HEK293 (cell line): ENCODE measurements at regions not wholly inside any gene's neighbourhood (a gene's known extent, or its start where the extent isn't known, plus 50 kb on each side); places are given as distances from the start of the nearest gene placed in this dataset.

ENCODE experiments used
- CTCF ChIA-PET: fragments of 350-600 bp; formaldehyde crosslinking; extraction: SDS; loops from one replicate; lab custom pipeline; 2021; ENCODE audit warnings: antibody characterized with exemption; lab: Yijun Ruan, JAX
- POLR2A ChIA-PET: fragments of 300-600 bp; formaldehyde crosslinking; extraction: SDS; loops from one replicate; lab custom pipeline; 2020; ENCODE audit warnings: antibody characterized with exemption, inconsistent platforms; lab: Yijun Ruan, JAX
- H3K27ac ChIP-seq: fragments of 200-500 bp; sonication (Bioruptor generic); 2 replicates; pipeline ENCODE4 v1.5.1; 2014; ENCODE audit warnings: low read depth, low read length, control low read depth, inconsistent platforms; ENCODE audit errors: extremely low read depth
- H3K36me3 ChIP-seq, 2 experiments: fragments of 200-500 bp in 1 of 2; sonication (Bioruptor generic) in 1 of 2; 1 replicate in 1 of 2; 2 replicates in 1 of 2; pipeline ENCODE4 v1.5.1; 2014 to 2017; ENCODE audit warnings: inconsistent platforms in 2 of 2, low read length in 2 of 2; ENCODE audit not compliant: control insufficient read depth in 2 of 2, insufficient read depth in 1 of 2
- H3K4me1 ChIP-seq: fragments of 200-500 bp; sonication (Bioruptor generic); 2 replicates; pipeline ENCODE4 v1.5.1; 2014; ENCODE audit warnings: mild to moderate bottlenecking, low read length, inconsistent platforms; ENCODE audit not compliant: control insufficient read depth, insufficient read depth
- H3K4me3 ChIP-seq: 2 replicates; pipeline ENCODE4 v1.5.1; 2011; ENCODE audit warnings: low read depth, mild to moderate bottlenecking, control low read depth, low read length, moderate library complexity
- H3K9me3 ChIP-seq: fragments of 200-500 bp; sonication (Bioruptor generic); 2 replicates; pipeline ENCODE4 v1.5.1; 2014; ENCODE audit warnings: low read depth, low read length, inconsistent platforms; ENCODE audit not compliant: control insufficient read depth, insufficient read depth
- HOXC10 ChIP-seq: sonication (generic); formaldehyde crosslinking; IDR thresholded peaks from 2 replicates; pipeline ENCODE4 v1.8.1; 2023; ENCODE audit warnings: mild to moderate bottlenecking, missing genetic modification reagents
- IKZF3 ChIP-seq: fragments of 450-650 bp; IDR thresholded peaks from 2 replicates; pipeline ENCODE4 v1.5.0; 2018; ENCODE audit warnings: missing biosample characterization, mild to moderate bottlenecking, missing genetic modification characterization, moderate library complexity
- KLF9 ChIP-seq: fragments of 450-650 bp; formaldehyde crosslinking; IDR thresholded peaks from 2 replicates; pipeline ENCODE4 v1.5.1; 2016; ENCODE audit warnings: missing biosample characterization, missing genetic modification characterization, low read depth
- MZF1 ChIP-seq: fragments of 450-650 bp; formaldehyde crosslinking; IDR thresholded peaks from 2 replicates; pipeline ENCODE4 v1.5.1; 2017; ENCODE audit warnings: missing biosample characterization, missing genetic modification characterization, borderline replicate concordance
- SETDB1 ChIP-seq: IDR thresholded peaks from one replicate; pipeline ENCODE4 v1.6.1; 2017; ENCODE audit warnings: mild to moderate bottlenecking, low read length, moderate library complexity, mixed read lengths; ENCODE audit not compliant: insufficient read length
- YY2 ChIP-seq: fragments of 450-650 bp; formaldehyde crosslinking; IDR thresholded peaks from 2 replicates; pipeline ENCODE4 v1.5.1; 2016; ENCODE audit warnings: missing biosample characterization, missing genetic modification characterization
- ZBTB26 ChIP-seq: fragments of 450-650 bp; formaldehyde crosslinking; optimal IDR thresholded peaks from 2 replicates; pipeline ENCODE3; 2016; ENCODE audit warnings: missing biosample characterization, mild to moderate bottlenecking, missing genetic modification characterization
- ZNF2 ChIP-seq: fragments of 450-650 bp; formaldehyde crosslinking; IDR thresholded peaks from 2 replicates; pipeline ENCODE4 v1.5.1; 2016; ENCODE audit warnings: missing biosample characterization, missing genetic modification characterization
- ZNF335 ChIP-seq: fragments of 450-650 bp; formaldehyde crosslinking; conservative IDR thresholded peaks from 2 replicates; pipeline ENCODE4 v1.5.1; 2016; ENCODE audit warnings: missing biosample characterization, missing genetic modification characterization
- ZNF426 ChIP-seq: fragments of 450-650 bp; formaldehyde crosslinking; IDR thresholded peaks from 2 replicates; pipeline ENCODE4 v1.5.1; 2017; ENCODE audit warnings: missing biosample characterization, missing genetic modification characterization, mild to moderate bottlenecking, inconsistent platforms, moderate library complexity
- ZNF48 ChIP-seq: fragments of 450-650 bp; formaldehyde crosslinking; IDR thresholded peaks from 2 replicates; pipeline ENCODE4 v1.5.1; 2016; ENCODE audit warnings: missing biosample characterization, missing genetic modification characterization
- ZNF548 ChIP-seq: fragments of 450-650 bp; formaldehyde crosslinking; IDR thresholded peaks from 2 replicates; pipeline ENCODE4 v1.5.1; 2016; ENCODE audit warnings: missing biosample characterization, missing genetic modification characterization
- ZNF549 ChIP-seq: fragments of 450-650 bp; IDR thresholded peaks from 2 replicates; pipeline ENCODE4 v1.5.1; 2018; ENCODE audit warnings: missing biosample characterization, missing genetic modification characterization, mild to moderate bottlenecking, inconsistent platforms, moderate library complexity
- ZNF701 ChIP-seq: fragments of 450-650 bp; formaldehyde crosslinking; IDR thresholded peaks from 2 replicates; pipeline ENCODE4 v1.5.1; 2016; ENCODE audit warnings: missing biosample characterization, missing genetic modification characterization
- ZNF747 ChIP-seq: fragments of 450-650 bp; formaldehyde crosslinking; IDR thresholded peaks from 2 replicates; pipeline ENCODE4 v1.5.1; 2016; ENCODE audit warnings: missing biosample characterization, missing genetic modification characterization
- ZNF776 ChIP-seq: fragments of 450-650 bp; formaldehyde crosslinking; IDR thresholded peaks from 2 replicates; pipeline ENCODE4 v1.5.0; 2017; ENCODE audit warnings: missing biosample characterization, missing genetic modification characterization, borderline replicate concordance
- ZNF785 ChIP-seq: fragments of 450-650 bp; formaldehyde crosslinking; IDR thresholded peaks from 2 replicates; pipeline ENCODE4 v1.5.1; 2016; ENCODE audit warnings: missing biosample characterization, missing genetic modification characterization
- ZSCAN16 ChIP-seq: fragments of 450-650 bp; formaldehyde crosslinking; IDR thresholded peaks from 2 replicates; pipeline ENCODE4 v1.5.1; 2016; ENCODE audit warnings: missing biosample characterization, missing genetic modification characterization
- ZSCAN23 ChIP-seq: fragments of 450-650 bp; formaldehyde crosslinking; IDR thresholded peaks from 2 replicates; pipeline ENCODE4 v1.5.1; 2016; ENCODE audit warnings: missing biosample characterization, missing genetic modification characterization
- TF ChIP-seq, protein P1 (sequence below): fragments of 450-650 bp; formaldehyde crosslinking; IDR thresholded peaks from 2 replicates; pipeline ENCODE4 v1.5.1; 2016; ENCODE audit warnings: missing biosample characterization, missing genetic modification characterization
- TF ChIP-seq, protein P2 (sequence below): fragments of 450-650 bp; formaldehyde crosslinking; IDR thresholded peaks from 2 replicates; pipeline ENCODE4 v1.5.1; 2016; ENCODE audit warnings: missing biosample characterization, missing genetic modification characterization
- TF ChIP-seq, protein P3 (sequence below): fragments of 450-650 bp; formaldehyde crosslinking; IDR thresholded peaks from 2 replicates; pipeline ENCODE4 v1.5.1; 2016; ENCODE audit warnings: missing biosample characterization, missing genetic modification characterization

GRCh38 chr20:51230727-51231126 lies 207.8 kb upstream of the KCNG1 start:
- TF ChIP-seq ZNF335 (no peak), ZNF785 (tag by site-specific recombination) (no peak), HOXC10 (CRISPR knock-in tag) (no peak), MZF1 (tag by site-specific recombination) (no peak), ZBTB26 (tag by site-specific recombination) (no peak), ZSCAN16 (tag by site-specific recombination) (no peak), ZNF48 (tag by site-specific recombination) (no peak), IKZF3 (tag by site-specific recombination) (no peak), ZNF701 (tag by site-specific recombination) (no peak), ZSCAN23 (tag by site-specific recombination) (no peak), KLF9 (tag by site-specific recombination) (no peak), ZNF2 (tag by site-specific recombination) (no peak), YY2 (tag by site-specific recombination) (no peak), SETDB1 (no peak), ZNF776 (no peak)
- TF ChIP-seq, protein P1, sequence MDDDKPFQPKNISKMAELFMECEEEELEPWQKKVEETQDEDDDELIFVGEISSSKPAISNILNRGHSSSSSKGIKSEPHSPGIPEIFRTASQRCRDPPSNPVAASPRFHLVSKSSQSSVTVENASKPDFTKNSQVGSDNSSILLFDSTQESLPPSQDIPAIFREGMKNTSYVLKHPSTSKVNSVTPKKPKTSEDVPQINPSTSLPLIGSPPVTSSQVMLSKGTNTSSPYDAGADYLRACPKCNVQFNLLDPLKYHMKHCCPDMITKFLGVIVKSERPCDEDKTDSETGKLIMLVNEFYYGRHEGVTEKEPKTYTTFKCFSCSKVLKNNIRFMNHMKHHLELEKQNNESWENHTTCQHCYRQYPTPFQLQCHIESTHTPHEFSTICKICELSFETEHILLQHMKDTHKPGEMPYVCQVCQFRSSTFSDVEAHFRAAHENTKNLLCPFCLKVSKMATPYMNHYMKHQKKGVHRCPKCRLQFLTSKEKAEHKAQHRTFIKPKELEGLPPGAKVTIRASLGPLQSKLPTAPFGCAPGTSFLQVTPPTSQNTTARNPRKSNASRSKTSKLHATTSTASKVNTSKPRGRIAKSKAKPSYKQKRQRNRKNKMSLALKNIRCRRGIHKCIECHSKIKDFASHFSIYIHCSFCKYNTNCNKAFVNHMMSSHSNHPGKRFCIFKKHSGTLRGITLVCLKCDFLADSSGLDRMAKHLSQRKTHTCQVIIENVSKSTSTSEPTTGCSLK (tag by site-specific recombination), result no peak
- TF ChIP-seq, protein P2, sequence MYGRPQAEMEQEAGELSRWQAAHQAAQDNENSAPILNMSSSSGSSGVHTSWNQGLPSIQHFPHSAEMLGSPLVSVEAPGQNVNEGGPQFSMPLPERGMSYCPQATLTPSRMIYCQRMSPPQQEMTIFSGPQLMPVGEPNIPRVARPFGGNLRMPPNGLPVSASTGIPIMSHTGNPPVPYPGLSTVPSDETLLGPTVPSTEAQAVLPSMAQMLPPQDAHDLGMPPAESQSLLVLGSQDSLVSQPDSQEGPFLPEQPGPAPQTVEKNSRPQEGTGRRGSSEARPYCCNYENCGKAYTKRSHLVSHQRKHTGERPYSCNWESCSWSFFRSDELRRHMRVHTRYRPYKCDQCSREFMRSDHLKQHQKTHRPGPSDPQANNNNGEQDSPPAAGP (tag by site-specific recombination), result no peak
- TF ChIP-seq, all 188 proteins: peak for 0
- Histone ChIP-seq H3K36me3 (no peaks in the 10 kb centered on the region), H3K4me3 (no peak overlapping the region), H3K4me1 (no peaks in the 10 kb centered on the region), H3K9me3 (no peaks in the 10 kb centered on the region; the same call in 1 of the 2 replicates), H3K27ac (no peak overlapping the region)
- ChIA-PET POLR2A (no interaction called here), CTCF (no interaction called here)

GRCh38 chr20:51228763-51229162 lies 205.9 kb upstream of the KCNG1 start:
- Histone ChIP-seq H3K36me3 (no peaks in the 10 kb centered on the region), H3K9me3 (no peaks in the 10 kb centered on the region; the same call in 1 of the 2 replicates), H3K4me3 (no peak overlapping the region), H3K4me1 (no peaks in the 10 kb centered on the region), H3K27ac (no peak overlapping the region)
- TF ChIP-seq ZNF548 (tag by site-specific recombination), result no peak
- TF ChIP-seq, protein P1 (tag by site-specific recombination), result no peak
- no peak for TF ChIP-seq ZNF426 (tag by site-specific recombination)
- TF ChIP-seq, protein P3, sequence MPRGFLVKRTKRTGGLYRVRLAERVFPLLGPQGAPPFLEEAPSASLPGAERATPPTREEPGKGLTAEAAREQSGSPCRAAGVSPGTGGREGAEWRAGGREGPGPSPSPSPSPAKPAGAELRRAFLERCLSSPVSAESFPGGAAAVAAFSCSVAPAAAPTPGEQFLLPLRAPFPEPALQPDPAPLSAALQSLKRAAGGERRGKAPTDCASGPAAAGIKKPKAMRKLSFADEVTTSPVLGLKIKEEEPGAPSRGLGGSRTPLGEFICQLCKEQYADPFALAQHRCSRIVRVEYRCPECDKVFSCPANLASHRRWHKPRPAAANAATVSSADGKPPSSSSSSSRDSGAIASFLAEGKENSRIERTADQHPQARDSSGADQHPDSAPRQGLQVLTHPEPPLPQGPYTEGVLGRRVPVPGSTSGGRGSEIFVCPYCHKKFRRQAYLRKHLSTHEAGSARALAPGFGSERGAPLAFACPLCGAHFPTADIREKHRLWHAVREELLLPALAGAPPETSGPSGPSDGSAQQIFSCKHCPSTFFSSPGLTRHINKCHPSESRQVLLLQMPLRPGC (tag by site-specific recombination), result no peak
- TF ChIP-seq ZNF549 (tag by site-specific recombination), result no peak
- no peak for TF ChIP-seq ZNF747 (tag by site-specific recombination)
- POLR2A ChIA-PET, result no interaction called here
- CTCF ChIA-PET, result no interaction called here
